HPDE6-E6E7 (cell line): ENCODE measurements at regions not wholly inside any gene's neighbourhood (a gene's known extent, or its start where the extent isn't known, plus 50 kb on each side); places are given as distances from the start of the nearest gene placed in this dataset.
A peak's percentile ranks its signal among the peaks of the same experiment; 100 is the strongest.

ENCODE experiments used
- DNase-seq: peaks from one replicate; pipeline ENCODE4 v3.0.0; 2011; ENCODE audit warnings: missing footprints; ENCODE audit errors: extremely low spot score

DNA sequence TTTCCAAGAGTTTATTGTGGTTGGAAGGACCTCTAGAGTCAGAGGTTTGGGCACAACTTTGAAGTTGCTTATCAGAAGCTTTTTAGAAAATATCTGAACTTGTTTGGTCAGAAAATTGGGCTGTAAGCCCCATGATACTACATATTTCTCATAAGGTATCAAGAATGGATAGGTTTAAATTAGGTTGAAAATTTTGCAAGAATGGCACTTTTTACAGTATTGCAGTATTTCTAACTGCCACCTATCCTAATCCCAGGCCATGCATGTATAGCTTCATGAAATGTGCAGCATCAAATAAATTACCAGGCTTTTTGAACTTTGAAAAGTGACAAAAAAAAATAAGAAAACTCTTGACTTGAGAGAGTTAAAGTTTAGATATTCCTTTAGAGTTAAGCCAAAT lies 367.2 kb downstream of the FIGN start:
- no peak for DNase-seq

GRCh38 chr2:163367825-163368582 lies 367.8 kb downstream of the FIGN start:
- DNase-seq = no peak

DNA sequence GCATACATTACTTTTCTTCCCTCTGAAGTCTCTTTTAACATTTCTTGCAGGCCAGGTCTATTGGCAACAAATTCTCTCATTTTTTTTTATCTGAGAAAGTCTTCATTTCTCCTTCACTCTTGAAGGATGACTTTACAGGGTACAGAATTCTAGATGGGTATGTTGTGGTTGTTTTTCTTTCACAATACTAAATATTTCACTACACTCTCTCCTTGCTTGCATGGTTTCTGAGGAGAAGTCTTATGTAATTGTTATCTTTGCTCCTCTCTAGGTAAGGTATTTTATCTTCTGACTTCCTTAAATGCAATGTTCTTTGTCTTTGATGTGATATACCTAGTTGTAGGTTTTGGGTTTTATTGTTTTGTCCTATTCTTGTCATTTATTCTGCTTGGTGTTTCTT lies 371.1 kb downstream of the FIGN start:
- DNase-seq = no peak

DNA sequence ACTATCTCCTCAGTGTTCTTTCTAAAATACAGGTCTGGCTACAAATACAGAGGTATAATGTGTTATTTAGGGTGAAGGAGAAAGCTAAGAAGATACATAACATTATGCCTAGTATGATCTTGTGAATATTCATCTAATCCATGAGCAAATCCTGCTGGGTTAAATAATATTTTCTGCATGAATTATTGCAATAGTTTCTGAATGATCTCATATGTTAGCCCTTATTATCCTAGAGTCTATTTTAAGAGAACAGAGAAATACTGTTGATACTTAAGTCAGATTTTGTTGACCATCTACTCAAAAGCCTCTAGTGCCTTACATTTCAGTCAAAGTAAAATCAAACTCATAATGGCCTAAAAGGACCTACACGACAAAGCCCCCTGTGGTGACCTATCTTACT lies 382.3 kb downstream of the FIGN start:
- DNase-seq = no peak

DNA sequence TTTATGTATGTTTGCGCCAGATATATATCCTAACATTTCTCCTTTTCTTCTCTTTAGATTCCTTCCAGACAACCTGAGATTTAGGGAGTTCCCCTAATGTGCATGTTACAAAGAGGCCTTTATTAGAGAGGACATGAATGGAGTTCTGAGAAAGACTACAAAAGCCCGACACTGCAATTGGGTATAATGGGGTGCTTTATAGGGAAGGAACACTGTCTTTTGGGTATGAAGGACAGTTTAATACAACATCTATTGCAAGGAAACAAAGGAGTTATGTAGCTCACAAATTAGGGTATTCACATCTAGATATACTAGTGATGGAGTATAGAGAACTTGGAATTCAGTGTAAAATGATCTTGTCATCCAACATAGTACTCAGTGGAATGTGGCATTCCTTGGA lies 383.8 kb downstream of the FIGN start:
- no peak for DNase-seq

DNA sequence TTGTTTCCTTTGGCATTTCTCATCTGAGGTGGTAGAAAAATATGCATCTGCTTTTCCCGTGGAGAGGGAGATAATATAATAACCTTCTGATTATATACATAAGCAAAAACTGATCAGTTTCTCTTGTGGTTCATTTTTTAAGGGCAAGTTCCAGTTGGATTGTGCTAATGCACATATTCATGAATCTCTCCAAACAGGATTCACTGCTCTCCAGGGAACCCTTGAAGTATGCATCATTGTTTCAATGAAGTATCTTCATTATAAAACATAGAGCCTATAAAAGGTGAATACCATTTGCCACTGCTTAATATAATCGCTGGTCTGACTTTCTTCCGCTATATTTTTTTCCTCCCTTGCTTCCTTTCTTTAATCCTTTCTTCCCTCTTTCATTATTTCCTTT lies 384.7 kb downstream of the FIGN start:
- no peak for DNase-seq

DNA sequence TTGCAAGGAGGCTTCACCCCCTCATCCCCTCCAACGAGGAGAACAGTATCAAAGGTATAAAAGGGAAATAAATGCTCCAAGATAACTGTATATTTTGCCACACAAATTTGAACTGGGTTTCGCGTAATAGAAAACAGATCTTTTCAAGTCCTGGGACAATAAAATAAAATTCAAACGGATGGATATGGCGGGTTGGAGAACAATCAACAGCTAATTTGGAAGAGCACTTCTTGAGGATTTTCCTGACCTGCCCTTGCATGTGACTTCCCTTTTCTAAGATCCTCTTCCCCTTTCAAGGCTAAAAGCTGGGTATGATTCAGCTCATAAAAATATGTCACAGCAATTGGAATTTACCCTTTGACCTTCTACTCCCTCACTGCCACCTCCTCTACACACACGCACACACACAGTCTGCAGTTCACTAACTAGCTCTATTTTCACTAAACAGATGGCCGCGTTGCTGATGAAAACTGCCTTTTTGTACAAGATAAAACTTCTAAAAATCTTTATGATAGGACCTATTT lies 386.9 kb downstream of the FIGN start:
- no peak for DNase-seq

DNA sequence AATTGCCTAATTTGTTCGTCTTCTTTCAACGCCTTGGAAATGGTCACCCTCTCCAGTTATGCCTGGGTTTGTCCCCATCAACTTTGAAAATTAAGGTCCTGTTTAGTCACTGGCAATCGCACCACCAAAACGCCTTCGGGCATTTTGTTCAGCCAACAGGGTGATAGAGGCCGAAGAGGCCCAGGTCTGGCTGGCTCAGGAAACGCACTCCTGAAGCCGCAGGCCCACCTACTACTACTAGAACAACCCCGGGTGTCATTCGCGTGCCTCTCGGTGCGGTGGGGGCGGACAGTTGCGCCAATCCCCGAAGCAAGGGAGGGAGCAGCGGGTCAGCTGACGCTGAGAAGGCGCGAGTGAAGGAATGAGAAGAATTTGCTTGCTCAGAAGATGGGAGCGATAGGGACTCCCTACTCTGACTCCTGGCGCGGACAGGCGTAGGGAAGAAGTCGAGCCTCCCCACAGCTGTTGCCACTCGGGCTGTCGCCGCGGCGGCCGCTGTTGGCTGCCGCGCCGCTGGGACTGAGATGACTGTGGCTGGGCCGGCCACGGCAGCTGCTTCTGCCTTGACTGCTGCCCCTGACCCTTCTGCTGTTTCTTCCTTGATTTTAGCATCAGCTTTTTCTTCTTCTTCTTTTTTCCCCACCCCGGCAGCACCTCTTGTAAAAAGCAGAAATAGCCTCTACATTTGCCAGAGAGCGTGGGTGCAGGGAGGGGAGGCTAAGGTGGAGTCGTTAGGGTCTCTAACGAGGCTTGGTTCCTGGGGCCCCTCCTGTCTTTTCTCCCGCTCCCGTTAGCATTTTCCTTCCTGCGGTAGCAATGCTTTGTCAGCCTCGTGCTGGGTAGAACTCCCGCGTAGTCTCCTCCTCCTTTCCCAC lies 387.6 kb downstream of the FIGN start:
- DNase-seq = peak; percentile 45

- no peak for DNase-seq
Measured at GRCh38 chr2:163345795-163346573, 389.8 kb downstream of the FIGN start.

DNA sequence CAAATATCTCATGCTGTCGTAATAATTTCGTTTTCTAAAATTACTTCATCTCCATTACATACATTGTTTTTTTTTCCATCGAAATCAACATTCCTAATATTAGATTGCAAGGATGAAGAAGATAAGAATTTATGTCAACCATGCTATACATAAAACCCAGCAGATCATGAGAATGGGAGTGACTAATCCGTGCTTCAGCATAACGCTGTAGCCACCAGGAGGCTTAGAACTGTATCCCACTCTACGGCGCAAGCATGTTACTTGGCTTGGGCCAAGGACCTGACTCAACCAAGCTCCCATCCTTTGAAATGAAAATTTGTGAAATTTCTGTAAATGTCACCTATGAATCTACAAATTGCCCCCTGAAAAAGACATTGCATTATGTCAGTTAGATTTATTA lies 392.5 kb downstream of the FIGN start:
- no peak for DNase-seq

- DNase-seq = no peak
Measured at GRCh38 chr2:163341426-163341825, 394.4 kb downstream of the FIGN start.

DNA sequence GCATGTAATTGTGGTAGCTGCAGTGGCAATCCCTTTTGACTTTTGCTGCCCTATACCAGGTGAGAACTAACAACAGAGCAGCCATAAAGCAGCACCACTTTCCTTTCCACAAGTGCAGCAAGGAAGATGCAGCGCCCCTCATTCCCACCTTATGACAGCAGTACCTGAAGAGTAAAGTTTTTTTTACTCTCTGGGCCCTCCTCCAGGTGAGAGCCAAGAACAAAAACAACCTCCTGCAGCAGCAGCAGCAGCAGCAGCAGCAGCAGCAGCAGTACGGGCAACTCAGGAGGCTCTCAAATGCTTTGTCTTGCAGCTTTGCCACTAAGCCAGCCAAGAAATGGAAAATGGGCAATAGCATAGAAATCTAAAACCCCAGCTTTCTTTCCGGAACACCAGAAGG lies 397.5 kb downstream of the FIGN start:
- DNase-seq = no peak

GRCh38 chr2:163324677-163325076 lies 411.1 kb downstream of the FIGN start:
- no peak for DNase-seq

DNA sequence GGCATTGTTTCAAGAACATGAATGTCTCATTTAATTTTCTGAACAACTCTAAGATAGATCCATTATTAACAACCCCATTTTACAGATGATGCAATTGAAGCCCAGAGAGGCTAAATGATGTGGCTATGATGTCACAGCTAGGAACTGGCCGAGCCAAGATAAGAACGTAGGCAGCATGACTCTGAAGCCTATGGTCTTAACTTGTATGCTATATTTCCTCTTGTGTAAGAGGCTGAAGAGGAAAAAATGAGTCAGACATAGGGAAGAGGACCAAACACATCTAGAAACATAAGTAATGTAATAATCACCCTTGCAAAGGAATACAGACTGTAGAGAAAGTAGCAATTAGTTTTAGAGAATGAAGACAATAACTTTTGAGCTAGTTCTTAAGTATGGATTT lies 416.8 kb downstream of the FIGN start:
- no peak for DNase-seq

GRCh38 chr2:163314712-163315111 lies 421.1 kb downstream of the FIGN start:
- DNase-seq = no peak

GRCh38 chr2:163312713-163313112 lies 423.1 kb downstream of the FIGN start:
- no peak for DNase-seq

GRCh38 chr2:163306647-163307046 lies 429.2 kb downstream of the FIGN start:
- no peak for DNase-seq

DNA sequence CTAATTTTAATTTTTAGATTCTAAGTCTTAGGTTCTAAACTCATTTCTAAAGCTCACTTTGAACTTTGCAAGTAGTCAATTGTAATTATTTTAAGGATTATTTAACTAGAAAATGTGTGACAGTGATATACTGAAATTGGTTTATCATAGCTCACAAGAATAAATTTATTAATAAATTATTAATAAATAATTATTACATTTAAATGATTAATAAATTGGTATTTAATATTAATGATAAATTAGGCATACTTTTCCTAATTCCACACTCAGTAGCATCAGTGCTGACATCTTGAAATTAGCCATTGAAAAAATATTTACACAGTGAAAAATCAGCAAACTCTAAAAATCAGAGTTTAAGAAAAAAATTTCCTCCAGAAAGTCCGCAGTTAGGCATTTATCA lies 433.7 kb downstream of the FIGN start:
- no peak for DNase-seq

GRCh38 chr2:163291790-163292189 lies 444.0 kb downstream of the FIGN start:
- DNase-seq = no peak

DNA sequence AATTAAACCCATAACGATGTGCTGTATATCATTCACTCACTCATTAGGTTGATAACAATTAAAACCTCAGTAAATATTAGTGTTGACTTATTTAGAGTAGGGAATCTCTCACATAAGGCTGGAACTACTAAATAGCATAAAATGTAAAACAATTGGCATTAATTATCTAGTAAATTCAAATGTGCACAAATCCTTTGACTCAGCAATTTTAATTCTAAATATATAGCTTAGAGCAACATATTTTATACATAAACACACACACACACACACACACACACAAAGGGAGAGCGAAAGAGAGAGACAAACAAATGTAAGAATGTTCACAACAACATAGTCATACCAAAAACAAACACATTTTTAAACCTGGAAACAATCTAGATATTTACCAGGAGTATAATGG lies 443.1 kb upstream of the KCNH7 start:
- no peak for DNase-seq

- no peak for DNase-seq
Measured at GRCh38 chr2:163269374-163270021, 430.9 kb upstream of the KCNH7 start.

GRCh38 chr2:163266772-163267171 lies 428.2 kb upstream of the KCNH7 start:
- DNase-seq = peak; percentile 17
